ENCODE measurements at regions not wholly inside any gene's neighbourhood (a gene's known extent, or its start where the extent isn't known, plus 50 kb on each side); places are given as distances from the start of the nearest gene placed in this dataset.

- TF ChIP-seq ZNF565 (CRISPR knock-in tag; conservative IDR thresholded peaks at IDR 0.05; ENCODE audit: low read depth) (no peak), ESRRG (CRISPR knock-in tag; IDR thresholded peaks at IDR 0.05) (no peak)
Measured at GRCh38 chr20:12593342-12593873, 415.4 kb upstream of the SPTLC3 start.
